HG03025 (cell line): ENCODE measurements at regions not wholly inside any gene's neighbourhood (a gene's known extent, or its start where the extent isn't known, plus 50 kb on each side); places are given as distances from the start of the nearest gene placed in this dataset.

ENCODE experiments used
- ATAC-seq: cut with Tn5 transposase; IDR thresholded peaks from one replicate; pipeline ENCODE4 v1.9.1; 2021; ENCODE audit warnings: mild to moderate bottlenecking, moderate library complexity; ENCODE audit not compliant: unreplicated experiment, low FRiP score

GRCh38 chr17:77741109-77741508, 217.4 kb upstream of the TNRC6C start:
- no peak for ATAC-seq

- no peak for ATAC-seq
Measured at GRCh38 chr17:77742579-77742978, 215.9 kb upstream of the TNRC6C start.

- no peak for ATAC-seq
Measured at GRCh38 chr17:77744066-77744988, 214.2 kb upstream of the TNRC6C start.

DNA sequence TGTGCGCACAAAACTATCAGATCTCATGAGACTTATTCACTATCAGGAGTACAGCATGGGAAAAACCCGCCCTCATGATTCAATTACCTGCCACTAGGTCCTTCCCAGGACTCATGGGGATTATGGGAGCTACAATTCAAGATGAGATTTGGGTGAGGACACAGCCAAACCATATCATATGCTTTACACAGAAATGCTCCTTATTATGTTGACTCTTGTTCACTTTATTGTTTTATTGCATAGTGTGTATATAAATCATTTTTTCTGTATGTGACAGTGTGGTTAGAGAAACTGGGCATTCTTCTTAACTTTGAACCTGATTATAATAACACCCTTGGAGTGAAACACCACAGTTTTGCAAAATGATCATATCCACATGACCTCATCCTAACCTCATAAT, 212.8 kb upstream of the TNRC6C start:
- ATAC-seq: no peak

- ATAC-seq: no peak
Measured at GRCh38 chr17:77746393-77746792, 212.1 kb upstream of the TNRC6C start.

- no peak for ATAC-seq
Measured at GRCh38 chr17:77746896-77747554, 211.5 kb upstream of the TNRC6C start.

- no peak for ATAC-seq
Measured at GRCh38 chr17:77748436-77748835, 210.1 kb upstream of the TNRC6C start.

GRCh38 chr17:77749321-77749751, 209.2 kb upstream of the TNRC6C start:
- ATAC-seq: no peak

DNA sequence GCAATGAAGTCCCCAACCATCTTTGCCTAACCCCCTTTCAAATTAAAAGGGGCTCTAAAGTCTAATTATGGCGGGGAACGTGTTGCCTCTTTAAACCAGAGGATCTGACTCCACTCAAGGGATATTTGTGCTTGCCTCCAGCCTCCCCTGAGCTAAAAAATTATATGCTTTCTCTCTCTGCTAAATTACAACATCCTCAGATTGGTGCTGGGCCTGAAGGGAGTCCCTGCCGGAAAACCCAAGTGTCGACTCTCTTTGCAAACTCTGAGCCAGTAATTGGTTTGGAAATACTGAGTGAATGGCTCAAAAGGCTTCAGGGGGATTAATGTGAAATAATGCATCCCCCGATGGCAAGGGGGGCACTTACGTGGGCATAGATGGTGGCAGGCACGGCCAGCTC, 208.5 kb upstream of the TNRC6C start:
- no peak for ATAC-seq

GRCh38 chr17:77750427-77751043, 208.0 kb upstream of the TNRC6C start:
- no peak for ATAC-seq

GRCh38 chr17:77753246-77753645, 205.3 kb upstream of the TNRC6C start:
- no peak for ATAC-seq

GRCh38 chr17:77753691-77754245, 204.7 kb upstream of the TNRC6C start:
- ATAC-seq: no peak

- ATAC-seq: no peak
Measured at GRCh38 chr17:77754956-77755355, 203.5 kb upstream of the TNRC6C start.

- no peak for ATAC-seq
Measured at GRCh38 chr17:77755410-77755963, 203.0 kb upstream of the TNRC6C start.

- no peak for ATAC-seq
Measured at GRCh38 chr17:77756028-77756427, 202.5 kb upstream of the TNRC6C start.

GRCh38 chr17:77756846-77757560, 201.5 kb upstream of the TNRC6C start:
- ATAC-seq: no peak

DNA sequence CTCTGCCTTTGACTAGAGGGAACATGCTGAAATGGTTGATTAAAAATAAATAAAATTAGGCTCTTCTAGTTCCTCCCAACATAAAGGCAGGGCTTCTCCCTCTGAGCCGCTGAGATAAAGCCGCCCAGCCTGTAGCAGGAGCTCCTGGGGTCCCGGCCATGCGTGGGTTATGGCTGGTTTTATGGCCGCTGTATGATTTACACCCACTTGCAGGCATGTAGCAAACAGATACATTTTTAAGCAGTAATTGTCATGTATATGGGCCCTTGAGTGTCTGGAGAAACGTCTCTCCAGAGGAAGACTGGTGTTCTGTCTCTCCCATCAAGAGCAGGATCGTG, 201.0 kb upstream of the TNRC6C start:
- ATAC-seq: no peak

- no peak for ATAC-seq
Measured at GRCh38 chr17:77763023-77763422, 195.5 kb upstream of the TNRC6C start.

DNA sequence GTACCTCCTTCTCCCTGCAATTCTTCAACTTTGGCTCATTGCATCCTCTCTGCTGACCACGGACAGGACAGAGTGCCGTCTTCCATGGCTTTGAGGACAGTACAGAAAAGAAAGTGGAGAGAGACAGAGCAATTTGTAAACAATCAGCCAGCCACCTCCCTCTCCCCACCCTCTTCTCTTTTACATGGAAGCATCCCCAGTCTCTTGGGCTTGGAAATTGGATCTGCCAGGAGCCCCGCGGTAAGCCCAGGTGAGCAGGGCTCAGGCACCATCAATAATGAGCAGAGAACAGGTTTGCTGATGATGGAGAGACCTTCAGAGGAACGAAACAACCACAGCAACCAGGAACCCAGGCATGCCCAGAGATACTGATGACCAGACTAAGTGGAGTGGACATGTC, 194.9 kb upstream of the TNRC6C start:
- ATAC-seq: no peak

DNA sequence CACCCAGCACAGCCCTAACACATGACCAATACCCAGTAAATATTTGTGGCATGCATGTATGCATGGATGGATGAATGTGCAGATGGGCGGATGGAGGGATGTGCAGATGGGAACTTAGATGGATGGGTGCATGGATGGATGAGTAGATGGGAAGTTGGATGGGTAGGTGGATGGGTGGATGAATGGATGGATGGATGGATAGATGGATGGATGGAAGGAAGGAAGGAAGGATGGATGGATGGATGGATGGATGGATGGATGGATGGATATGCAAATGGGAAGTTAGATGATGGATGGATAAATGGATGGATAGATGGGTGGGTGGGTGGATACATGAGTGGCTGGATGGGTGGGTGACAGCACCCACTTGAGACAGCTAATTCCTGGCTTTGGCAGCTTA, 193.2 kb upstream of the TNRC6C start:
- ATAC-seq: no peak
